ENCODE measurements at regions not wholly inside any gene's neighbourhood (a gene's known extent, or its start where the extent isn't known, plus 50 kb on each side); places are given as distances from the start of the nearest gene placed in this dataset.

GRCh38 chr5:25027526-25027925, 382.7 kb upstream of the CDH10 start:
- H3K4me3 Mint-ChIP-seq (ENCODE audit: low read depth): no peak overlapping the region
- H3K27ac Mint-ChIP-seq: no peak overlapping the region
- TF ChIP-seq CTCF (IDR thresholded peaks at IDR 0.05; ENCODE audit: unreplicated experiment): no peak
- no peaks in the 10 kb centered on the region for H3K27me3 Mint-ChIP-seq
- H3K36me3 Mint-ChIP-seq (ENCODE audit: insufficient read depth): no peaks in the 10 kb centered on the region
- peaks cover 3% of the 10 kb centered on the region for H3K9me3 Mint-ChIP-seq (ENCODE audit: low read depth)
- no peak for DNase-seq (ENCODE audit: low spot score, unreplicated experiment)
- peaks cover 8% of the 10 kb centered on the region for H3K4me1 Mint-ChIP-seq (ENCODE audit: low read depth)

GRCh38 chr5:25027061-25027460, 382.3 kb upstream of the CDH10 start:
- no peaks in the 10 kb centered on the region for H3K27me3 Mint-ChIP-seq
- no peak overlapping the region for H3K4me3 Mint-ChIP-seq (ENCODE audit: low read depth)
- H3K36me3 Mint-ChIP-seq (ENCODE audit: insufficient read depth): no peaks in the 10 kb centered on the region

GRCh38 chr5:25025831-25026230, 381.1 kb upstream of the CDH10 start:
- no peak for TF ChIP-seq CTCF (IDR thresholded peaks at IDR 0.05; ENCODE audit: unreplicated experiment)
- H3K4me3 Mint-ChIP-seq (ENCODE audit: low read depth): no peak overlapping the region
- H3K4me1 Mint-ChIP-seq (ENCODE audit: low read depth): peaks cover 21% of the 10 kb centered on the region
- no peaks in the 10 kb centered on the region for H3K36me3 Mint-ChIP-seq (ENCODE audit: insufficient read depth)
- DNase-seq (ENCODE audit: low spot score, unreplicated experiment): no peak
- no peak overlapping the region for H3K27ac Mint-ChIP-seq
- no peaks in the 10 kb centered on the region for H3K27me3 Mint-ChIP-seq
- H3K9me3 Mint-ChIP-seq (ENCODE audit: low read depth): peaks cover 3% of the 10 kb centered on the region

More at GRCh38 chr5:25027061-25027460, 382.3 kb upstream of the CDH10 start:
- Mint-ChIP-seq H3K27ac (no peak overlapping the region), H3K9me3 (ENCODE audit: low read depth) (peaks cover 3% of the 10 kb centered on the region), H3K4me1 (ENCODE audit: low read depth) (peaks cover 13% of the 10 kb centered on the region)
- TF ChIP-seq CTCF (IDR thresholded peaks at IDR 0.05; ENCODE audit: unreplicated experiment): no peak
- no peak for DNase-seq (ENCODE audit: low spot score, unreplicated experiment)

GRCh38 chr5:25020454-25020853, 375.7 kb upstream of the CDH10 start:
- peaks cover 3% of the 10 kb centered on the region for H3K9me3 Mint-ChIP-seq (ENCODE audit: low read depth)
- peaks cover 20% of the 10 kb centered on the region for H3K4me1 Mint-ChIP-seq (ENCODE audit: low read depth)
- H3K4me3 Mint-ChIP-seq (ENCODE audit: low read depth): no peak overlapping the region
- no peaks in the 10 kb centered on the region for H3K27me3 Mint-ChIP-seq
- TF ChIP-seq CTCF (IDR thresholded peaks at IDR 0.05; ENCODE audit: unreplicated experiment): no peak
- no peak for DNase-seq (ENCODE audit: low spot score, unreplicated experiment)
- no peaks in the 10 kb centered on the region for H3K36me3 Mint-ChIP-seq (ENCODE audit: insufficient read depth)
- no peak overlapping the region for H3K27ac Mint-ChIP-seq

GRCh38 chr5:25009063-25009462, 364.3 kb upstream of the CDH10 start:
- H3K27me3 Mint-ChIP-seq: no peaks in the 10 kb centered on the region
- H3K9me3 Mint-ChIP-seq (ENCODE audit: low read depth): no peaks in the 10 kb centered on the region
- H3K4me3 Mint-ChIP-seq (ENCODE audit: low read depth): no peak overlapping the region
- peaks cover 12% of the 10 kb centered on the region for H3K4me1 Mint-ChIP-seq (ENCODE audit: low read depth)
- H3K27ac Mint-ChIP-seq: no peak overlapping the region
- no peak for DNase-seq (ENCODE audit: low spot score, unreplicated experiment)
- TF ChIP-seq CTCF (IDR thresholded peaks at IDR 0.05; ENCODE audit: unreplicated experiment): no peak
- no peaks in the 10 kb centered on the region for H3K36me3 Mint-ChIP-seq (ENCODE audit: insufficient read depth)
